22Rv1 (cell line): ENCODE measurements at regions not wholly inside any gene's neighbourhood (a gene's known extent, or its start where the extent isn't known, plus 50 kb on each side); places are given as distances from the start of the nearest gene placed in this dataset.

Experiments
- H3K27ac ChIP-seq: fragments of 450-650 bp; 2 replicates; pipeline ENCODE4 v1.5.1; 2017
- CTCF ChIP-seq: fragments of 450-650 bp; IDR thresholded peaks from 2 replicates; pipeline ENCODE4 v1.5.1; 2017; ENCODE audit warnings: mild to moderate bottlenecking
- ZFX ChIP-seq: fragments of 450-650 bp; IDR thresholded peaks from 2 replicates; pipeline ENCODE4 v1.6.1; 2017; ENCODE audit warnings: antibody characterized with exemption, borderline replicate concordance

GRCh38 chr6:105804424-105804823, 281.7 kb upstream of the PRDM1 start:
- TF ChIP-seq ZFX (no peak), CTCF (no peak)
- no peak overlapping the region for H3K27ac ChIP-seq

GRCh38 chr6:105804000-105804399, 282.1 kb upstream of the PRDM1 start:
- H3K27ac ChIP-seq, result no peak overlapping the region
- TF ChIP-seq CTCF (no peak), ZFX (no peak)

GRCh38 chr6:105803442-105803841, 282.7 kb upstream of the PRDM1 start:
- no peak for TF ChIP-seq ZFX
- TF ChIP-seq CTCF, result no peak
- no peak overlapping the region for H3K27ac ChIP-seq

GRCh38 chr6:105802703-105803102, 283.4 kb upstream of the PRDM1 start:
- no peak overlapping the region for H3K27ac ChIP-seq
- no peak for TF ChIP-seq ZFX
- TF ChIP-seq CTCF, result no peak

GRCh38 chr6:105800871-105801270, 285.3 kb upstream of the PRDM1 start:
- TF ChIP-seq CTCF (no peak), ZFX (no peak)
- no peak overlapping the region for H3K27ac ChIP-seq

- no peak overlapping the region for H3K27ac ChIP-seq
- no peak for TF ChIP-seq CTCF
- TF ChIP-seq ZFX, result no peak
These were observed 285.7 kb upstream of the PRDM1 start for GRCh38 chr6:105800398-105800797.

- TF ChIP-seq ZFX, result no peak
- TF ChIP-seq CTCF, result no peak
These were observed 287.1 kb upstream of the PRDM1 start for GRCh38 chr6:105799056-105799455.

More at GRCh38 chr6:105799056-105799455, 287.1 kb upstream of the PRDM1 start:
- H3K27ac ChIP-seq, result no peak overlapping the region
